Thyroid gland (tissue), 4 donors: ENCODE measurements at regions not wholly inside any gene's neighbourhood (a gene's known extent, or its start where the extent isn't known, plus 50 kb on each side); places are given as distances from the start of the nearest gene placed in this dataset.

Experiments
- DNase-seq, 2 donors: peaks; one replicate each; pipeline ENCODE4 v3.0.0-alpha.2; 2019
- H3K27ac ChIP-seq, 3 donors: fragments of 200-600 bp; sonication (generic); 1 replicate in 2 of 3; 2 replicates in 1 of 3; pipeline ENCODE4 v1.5.1; 2016 to 2019; ENCODE audit warnings: mild to moderate bottlenecking in 1 of 3, moderate library complexity in 1 of 3
- H3K27me3 ChIP-seq: fragments of 200-600 bp; sonication (generic); one replicate; pipeline ENCODE4 v1.5.1; 2019
- H3K36me3 ChIP-seq, 2 donors: fragments of 200-600 bp; sonication (generic); one replicate each; pipeline ENCODE4 v1.5.1; 2016 to 2019
- H3K4me1 ChIP-seq, 2 donors: fragments of 200-600 bp; sonication (generic); one replicate each; pipeline ENCODE4 v1.5.1; 2017 to 2019
- H3K4me3 ChIP-seq, 3 donors: fragments of 200-600 bp; sonication (generic); replicated peaks in 1 of 3; 1 replicate in 2 of 3; 2 replicates in 1 of 3; pipeline ENCODE4 v1.5.1; 2016; ENCODE audit warnings: mild to moderate bottlenecking in 1 of 3
- H3K9me3 ChIP-seq: fragments of 200-600 bp; sonication (generic); one replicate; pipeline ENCODE4 v1.5.1; 2017
- CTCF ChIP-seq, 6 experiments: fragments of 200-600 bp in 3 of 6; fragments of 450-650 bp in 3 of 6; sonication (generic) in 3 of 6; IDR thresholded peaks; one replicate each; pipeline ENCODE4 v1.5.1; 2016 to 2019; ENCODE audit warnings: antibody characterized with exemption in 6 of 6, mild to moderate bottlenecking in 2 of 6, inconsistent platforms in 1 of 6, moderate library complexity in 1 of 6
- POLR2A ChIP-seq, 2 donors: fragments of 450-650 bp; IDR thresholded peaks; one replicate each; pipeline ENCODE4 v1.6.1; 2017; ENCODE audit warnings: antibody characterized with exemption in 2 of 2, mild to moderate bottlenecking in 2 of 2, moderate library complexity in 1 of 2
- WGBS, 2 donors: methylation state at CpG; one replicate each; pipeline ENCODE4 v1.1.5; 2017; 5-methylcytosine and 5-hydroxymethylcytosine counted together
- intact Hi-C: fragments of 100-400 bp; cut with DNase I; formaldehyde crosslinking; loops from one replicate; pipeline ENCODE4 v1.15.1; 2023

- intact Hi-C loops, result no loop called here
- no peak overlapping the region for H3K4me3 ChIP-seq
- H3K4me1 ChIP-seq, result peaks cover 6 to 19% of the 10 kb centered on the region in 2 donors
Measured at GRCh38 chr10:105758209-105758998, 1117.3 kb downstream of the SORCS3 start.

DNA sequence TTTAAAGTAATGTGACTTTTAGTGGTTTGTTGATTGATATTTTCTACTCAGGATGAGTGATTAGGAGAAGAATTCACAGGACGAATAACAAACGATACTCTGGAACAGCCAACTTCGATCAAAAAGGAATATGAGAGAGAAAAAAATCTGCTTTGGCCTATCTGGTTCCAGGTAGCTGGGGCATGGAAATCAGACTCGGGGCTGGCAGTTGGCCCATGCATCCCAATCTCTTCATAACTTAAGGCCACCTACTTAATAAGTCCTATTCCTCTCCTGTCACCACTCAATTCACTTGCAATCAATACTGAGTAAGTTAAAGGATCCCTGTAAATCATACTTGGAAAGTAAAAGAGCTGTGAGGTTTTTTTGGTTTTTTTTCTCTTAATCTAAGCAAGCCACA, 1116.2 kb downstream of the SORCS3 start:
- Histone ChIP-seq H3K9me3 (no peaks in the 10 kb centered on the region), H3K27me3 (no peaks in the 10 kb centered on the region), H3K27ac (peak overlapping the region in 2 of 3 donors; percentile 12 to 20), H3K36me3 (no peaks in the 10 kb centered on the region), H3K4me1 (peaks cover 6 to 19% of the 10 kb centered on the region in 2 donors), H3K4me3 (no peak overlapping the region)
- TF ChIP-seq POLR2A (IDR thresholded peaks at IDR 0.05) (no peak), CTCF (IDR thresholded peaks at IDR 0.05) (no peak)
- intact Hi-C loops, result no loop called here
- WGBS, 2 donors, result 27 to 54% methylated on average over 4 of the region's 4 CpGs
- peak; percentile 29 to 62 for DNase-seq

More at GRCh38 chr10:105758209-105758998, 1117.3 kb downstream of the SORCS3 start:
- no peaks in the 10 kb centered on the region for H3K36me3 ChIP-seq
- peak overlapping the region in 1 of 3 donors; percentile 12 for H3K27ac ChIP-seq
- H3K9me3 ChIP-seq, result no peaks in the 10 kb centered on the region
- WGBS, 2 donors, result 77 to 78% methylated on average over 2 of the region's 2 CpGs
- H3K27me3 ChIP-seq, result no peaks in the 10 kb centered on the region
- no peak for DNase-seq
- no peak for TF ChIP-seq POLR2A (IDR thresholded peaks at IDR 0.05)
- TF ChIP-seq CTCF (IDR thresholded peaks at IDR 0.05), result no peak

DNA sequence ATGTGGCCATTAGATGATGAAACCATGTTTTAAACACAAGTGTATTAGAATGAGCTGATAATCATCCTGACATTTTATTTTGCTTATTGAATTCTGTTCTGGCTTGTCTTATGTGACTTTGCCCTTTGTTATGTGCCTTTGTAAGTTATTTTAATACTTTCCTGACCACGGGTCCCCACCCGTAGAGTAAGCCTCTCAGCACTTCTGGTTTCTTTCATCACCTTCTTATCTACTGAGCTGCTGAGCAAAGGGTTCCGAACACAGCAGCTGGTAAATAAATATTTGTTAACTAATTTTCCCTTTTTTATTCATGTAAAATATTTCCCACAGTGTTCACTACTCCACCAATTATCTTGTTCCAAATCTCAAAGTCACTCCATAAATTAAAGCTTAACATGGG, 1115.3 kb downstream of the SORCS3 start:
- intact Hi-C loops, result no loop called here

DNA sequence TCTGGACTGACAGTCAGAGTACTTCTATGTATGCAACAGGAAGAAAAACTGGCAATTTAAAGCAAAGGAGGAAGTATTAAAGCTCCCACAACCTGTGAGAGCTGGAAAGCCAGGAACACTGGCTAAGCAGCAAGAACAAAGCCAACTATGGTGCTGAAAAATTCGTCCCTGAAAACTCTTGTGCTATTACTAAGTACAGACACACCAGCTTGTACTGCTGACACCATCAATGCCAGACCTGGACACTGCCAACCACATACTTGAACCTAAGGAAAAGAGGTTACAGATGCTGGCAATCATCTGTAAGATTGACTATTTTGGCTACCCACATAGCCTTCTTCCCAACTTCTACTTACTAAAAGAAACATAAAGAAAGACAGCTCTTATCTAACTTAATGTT, 1110.6 kb downstream of the SORCS3 start:
- Histone ChIP-seq H3K36me3 (no peaks in the 10 kb centered on the region), H3K4me3 (no peak overlapping the region), H3K4me1 (peaks cover 0 to 5% of the 10 kb centered on the region in 2 donors), H3K27me3 (no peaks in the 10 kb centered on the region), H3K27ac (no peak overlapping the region), H3K9me3 (no peaks in the 10 kb centered on the region)
- intact Hi-C loops, result no loop called here
- 25 to 35% methylated on average over 1 of the region's 1 CpG for WGBS, 2 donors
- DNase-seq, result no peak
- TF ChIP-seq POLR2A (IDR thresholded peaks at IDR 0.05) (no peak), CTCF (IDR thresholded peaks at IDR 0.05) (no peak)

More for the DNA sequence above, 1115.3 kb downstream of the SORCS3 start:
- H3K27ac ChIP-seq, result no peak overlapping the region
- no peak overlapping the region for H3K4me3 ChIP-seq
- H3K36me3 ChIP-seq, result no peaks in the 10 kb centered on the region
- 38 to 41% methylated on average over 3 of the region's 3 CpGs for WGBS, 2 donors
- DNase-seq, result no peak
- peaks cover 6 to 19% of the 10 kb centered on the region in 2 donors for H3K4me1 ChIP-seq
- no peaks in the 10 kb centered on the region for H3K27me3 ChIP-seq
- TF ChIP-seq CTCF (IDR thresholded peaks at IDR 0.05) (no peak), POLR2A (IDR thresholded peaks at IDR 0.05) (no peak)
- no peaks in the 10 kb centered on the region for H3K9me3 ChIP-seq

- H3K9me3 ChIP-seq, result no peaks in the 10 kb centered on the region
- intact Hi-C loops, result no loop called here
- TF ChIP-seq CTCF (IDR thresholded peaks at IDR 0.05) (no peak), POLR2A (IDR thresholded peaks at IDR 0.05) (no peak)
- H3K4me3 ChIP-seq, result no peak overlapping the region
- no peaks in the 10 kb centered on the region for H3K36me3 ChIP-seq
- H3K27ac ChIP-seq, result no peak overlapping the region
- H3K4me1 ChIP-seq, result peaks cover 0 to 7% of the 10 kb centered on the region in 2 donors
- no peaks in the 10 kb centered on the region for H3K27me3 ChIP-seq
- DNase-seq, result peak in 1 of 2 donors; percentile 6
- WGBS, 2 donors, result 62 to 67% methylated on average over 6 of the region's 6 CpGs
Measured at GRCh38 chr10:105745596-105746148, 1104.6 kb downstream of the SORCS3 start.
